Mesendoderm (in vitro differentiated cells): ENCODE measurements at regions not wholly inside any gene's neighbourhood (a gene's known extent, or its start where the extent isn't known, plus 50 kb on each side); places are given as distances from the start of the nearest gene placed in this dataset.
A peak's percentile ranks its signal among the peaks of the same experiment; 100 is the strongest.
"Not testable (repeated sequence)": the region's sequence is repeated elsewhere in the genome, so short reads cannot be mapped to it uniquely, and the experiment has no call there.

Experiments
- DNase-seq: peaks from one replicate; pipeline ENCODE4 v3.0.0; 2013
- H2AK5ac ChIP-seq: 2 replicates; pipeline ENCODE4 v1.6.1; 2013; ENCODE audit warnings: low read length, inconsistent platforms
- H2BK120ac ChIP-seq: 2 replicates; pipeline ENCODE4 v1.6.1; 2013; ENCODE audit warnings: low read depth, mild to moderate bottlenecking, low read length, moderate library complexity, mixed read lengths
- H2BK15ac ChIP-seq: replicated peaks from 2 replicates; pipeline ENCODE4 v1.6.1; 2013; ENCODE audit warnings: low read depth, mild to moderate bottlenecking, moderate library complexity
- H2BK5ac ChIP-seq: 2 replicates; pipeline ENCODE4 v1.6.1; 2013; ENCODE audit warnings: low read length, inconsistent platforms
- H3K18ac ChIP-seq: 2 replicates; pipeline ENCODE4 v1.6.1; 2013; ENCODE audit warnings: mild to moderate bottlenecking, low read length, mixed read lengths
- H3K23ac ChIP-seq: one replicate; pipeline ENCODE4 v1.6.1; 2013; ENCODE audit warnings: low read length
- H3K27ac ChIP-seq: 2 replicates; pipeline ENCODE4 v1.5.1; 2013; ENCODE audit warnings: low read depth, mild to moderate bottlenecking, inconsistent platforms, low read length, moderate library complexity
- H3K27me3 ChIP-seq: 2 replicates; pipeline ENCODE4 v1.6.1; 2013; ENCODE audit warnings: low read length, control low read depth, mild to moderate bottlenecking, inconsistent platforms; ENCODE audit not compliant: insufficient read depth, poor library complexity
- H3K36me3 ChIP-seq: 2 replicates; pipeline ENCODE4 v1.6.1; 2013; ENCODE audit warnings: low read length, inconsistent platforms; ENCODE audit not compliant: control insufficient read depth, insufficient read depth
- H3K4ac ChIP-seq: one replicate; pipeline ENCODE4 v1.6.1; 2013; ENCODE audit warnings: low read depth, mild to moderate bottlenecking, low read length, moderate library complexity
- H3K4me1 ChIP-seq: 2 replicates; pipeline ENCODE4 v1.6.1; 2013; ENCODE audit warnings: low read depth, low read length, inconsistent platforms; ENCODE audit not compliant: control insufficient read depth
- H3K4me2 ChIP-seq: 2 replicates; pipeline ENCODE4 v1.6.1; 2013; ENCODE audit warnings: low read length
- H3K4me3 ChIP-seq: 2 replicates; pipeline ENCODE4 v1.5.1; 2013; ENCODE audit warnings: mild to moderate bottlenecking, low read length
- H3K56ac ChIP-seq: one replicate; pipeline ENCODE4 v1.6.1; 2013; ENCODE audit warnings: low read length
- H3K79me1 ChIP-seq: 2 replicates; pipeline ENCODE4 v1.6.1; 2013; ENCODE audit warnings: low read length, inconsistent platforms
- H3K79me2 ChIP-seq: 2 replicates; pipeline ENCODE4 v1.6.1; 2013; ENCODE audit warnings: mild to moderate bottlenecking, low read length; ENCODE audit not compliant: control insufficient read depth, insufficient read depth
- H3K9ac ChIP-seq: 2 replicates; pipeline ENCODE4 v1.6.1; 2013; ENCODE audit warnings: low read length, inconsistent platforms
- H4K5ac ChIP-seq: one replicate; pipeline ENCODE4 v1.6.1; 2013; ENCODE audit warnings: low read length
- H4K8ac ChIP-seq: one replicate; pipeline ENCODE4 v1.6.1; 2013; ENCODE audit warnings: low read depth, mild to moderate bottlenecking, control low read depth, low read length, moderate library complexity
- WGBS: extraction: QIAGEN DNeasy Blood & Tissue Kit; methylation state at CpG from one replicate; pipeline ENCODE4 v1.1.7; 2013; ENCODE audit warnings: low lambda C conversion rate, missing lambda C conversion rate; ENCODE audit not compliant: insufficient coverage; ENCODE audit errors: extremely low coverage; 5-methylcytosine and 5-hydroxymethylcytosine counted together

GRCh38 chr6:67102743-67103142, 1395.7 kb upstream of the EYS start:
- no peak overlapping the region for H3K9ac ChIP-seq
- no CpG with 5 or more reads among the region's 1 CpG for WGBS
- no peak overlapping the region for H4K5ac ChIP-seq
- H3K36me3 ChIP-seq = no peaks in the 10 kb centered on the region
- H3K18ac ChIP-seq = no peak overlapping the region
- H3K79me2 ChIP-seq = no peaks in the 10 kb centered on the region
- no peak overlapping the region for H2AK5ac ChIP-seq
- no peak overlapping the region for H2BK15ac ChIP-seq
- H3K23ac ChIP-seq = no peak overlapping the region
- H3K27me3 ChIP-seq = no peaks in the 10 kb centered on the region
- H3K79me1 ChIP-seq = no peaks in the 10 kb centered on the region
- H2BK120ac ChIP-seq = no peak overlapping the region
- DNase-seq = no peak
- H4K8ac ChIP-seq = no peak overlapping the region
- H3K4ac ChIP-seq = no peak overlapping the region
- no peak overlapping the region for H3K27ac ChIP-seq
- no peak overlapping the region for H3K4me3 ChIP-seq
- no peak overlapping the region for H2BK5ac ChIP-seq
- no peak overlapping the region for H3K4me2 ChIP-seq
- no peak overlapping the region for H3K56ac ChIP-seq
- H3K4me1 ChIP-seq = no peaks in the 10 kb centered on the region

GRCh38 chr6:67095618-67096226, 1388.7 kb upstream of the EYS start:
- no CpG with 5 or more reads among the region's 11 CpGs for WGBS

GRCh38 chr6:67094431-67094946, 1387.5 kb upstream of the EYS start:
- no peak overlapping the region for H2BK120ac ChIP-seq
- no peak overlapping the region for H3K4me3 ChIP-seq
- no peak overlapping the region for H2AK5ac ChIP-seq
- no peaks in the 10 kb centered on the region for H3K36me3 ChIP-seq
- H3K9ac ChIP-seq = no peak overlapping the region
- H3K4ac ChIP-seq = no peak overlapping the region
- no peak overlapping the region for H3K4me2 ChIP-seq
- H4K5ac ChIP-seq = no peak overlapping the region
- no peak overlapping the region for H3K27ac ChIP-seq
- H4K8ac ChIP-seq = no peak overlapping the region
- 100% methylated on average over 1 of the region's 3 CpGs for WGBS
- H3K56ac ChIP-seq = no peak overlapping the region
- no peaks in the 10 kb centered on the region for H3K79me1 ChIP-seq
- H3K27me3 ChIP-seq = no peaks in the 10 kb centered on the region
- no peaks in the 10 kb centered on the region for H3K4me1 ChIP-seq
- DNase-seq = no peak
- H3K23ac ChIP-seq = no peak overlapping the region
- H3K79me2 ChIP-seq = no peaks in the 10 kb centered on the region
- H2BK15ac ChIP-seq = no peak overlapping the region
- H3K18ac ChIP-seq = no peak overlapping the region
- no peak overlapping the region for H2BK5ac ChIP-seq

More at GRCh38 chr6:67095618-67096226, 1388.7 kb upstream of the EYS start:
- not testable (repeated sequence) for H3K4me1 ChIP-seq, H3K23ac ChIP-seq, H3K4me2 ChIP-seq, H3K27me3 ChIP-seq, H2BK120ac ChIP-seq, H4K8ac ChIP-seq, H3K18ac ChIP-seq, H2AK5ac ChIP-seq, DNase-seq, H3K79me1 ChIP-seq, H3K27ac ChIP-seq, H4K5ac ChIP-seq, H3K4me3 ChIP-seq, H3K36me3 ChIP-seq, H2BK5ac ChIP-seq, H3K56ac ChIP-seq, H3K79me2 ChIP-seq, H2BK15ac ChIP-seq, H3K9ac ChIP-seq, H3K4ac ChIP-seq

GRCh38 chr6:67073938-67074337, 1366.9 kb upstream of the EYS start:
- Histone ChIP-seq H2AK5ac (no peak overlapping the region), H3K27ac (no peak overlapping the region), H3K4me3 (no peak overlapping the region), H2BK120ac (no peak overlapping the region), H3K4me1 (no peaks in the 10 kb centered on the region), H4K5ac (no peak overlapping the region), H2BK15ac (no peak overlapping the region), H3K23ac (no peak overlapping the region), H3K18ac (no peak overlapping the region), H4K8ac (no peak overlapping the region), H3K9ac (no peak overlapping the region), H3K36me3 (no peaks in the 10 kb centered on the region), H3K79me1 (no peaks in the 10 kb centered on the region), H3K4ac (no peak overlapping the region), H2BK5ac (no peak overlapping the region), H3K79me2 (no peaks in the 10 kb centered on the region), H3K27me3 (no peaks in the 10 kb centered on the region), H3K56ac (no peak overlapping the region), H3K4me2 (no peak overlapping the region)
- WGBS = no CpG with 5 or more reads among the region's 3 CpGs
- no peak for DNase-seq

GRCh38 chr6:67068781-67069180, 1361.8 kb upstream of the EYS start:
- WGBS = no CpG with 5 or more reads among the region's 2 CpGs
- Histone ChIP-seq H3K18ac (no peak overlapping the region), H3K27me3 (no peaks in the 10 kb centered on the region)

GRCh38 chr6:67064323-67064722, 1357.3 kb upstream of the EYS start:
- Histone ChIP-seq H4K8ac (no peak overlapping the region), H3K79me2 (no peaks in the 10 kb centered on the region), H3K23ac (no peak overlapping the region), H3K4ac (no peak overlapping the region), H3K9ac (no peak overlapping the region), H2BK15ac (no peak overlapping the region), H3K36me3 (no peaks in the 10 kb centered on the region), H3K79me1 (no peaks in the 10 kb centered on the region), H4K5ac (no peak overlapping the region), H2BK120ac (no peak overlapping the region), H3K4me1 (no peaks in the 10 kb centered on the region), H3K4me2 (no peak overlapping the region), H3K56ac (no peak overlapping the region), H3K4me3 (no peak overlapping the region), H2BK5ac (no peak overlapping the region), H3K27ac (no peak overlapping the region), H3K27me3 (no peaks in the 10 kb centered on the region), H3K18ac (no peak overlapping the region), H2AK5ac (no peak overlapping the region)
- WGBS = no CpG with 5 or more reads among the region's 1 CpG
- no peak for DNase-seq

More at GRCh38 chr6:67068781-67069180, 1361.8 kb upstream of the EYS start:
- H3K23ac ChIP-seq = no peak overlapping the region
- H3K36me3 ChIP-seq = no peaks in the 10 kb centered on the region
- H2BK15ac ChIP-seq = no peak overlapping the region
- no peaks in the 10 kb centered on the region for H3K79me1 ChIP-seq
- no peak overlapping the region for H3K27ac ChIP-seq
- no peak overlapping the region for H3K4me2 ChIP-seq
- no peak overlapping the region for H2BK120ac ChIP-seq
- no peak overlapping the region for H3K4me3 ChIP-seq
- H3K9ac ChIP-seq = no peak overlapping the region
- H2AK5ac ChIP-seq = no peak overlapping the region
- H4K5ac ChIP-seq = no peak overlapping the region
- no peaks in the 10 kb centered on the region for H3K79me2 ChIP-seq
- no peak overlapping the region for H4K8ac ChIP-seq
- no peaks in the 10 kb centered on the region for H3K4me1 ChIP-seq
- H2BK5ac ChIP-seq = no peak overlapping the region
- peak; percentile 30 for DNase-seq
- H3K56ac ChIP-seq = no peak overlapping the region
- H3K4ac ChIP-seq = no peak overlapping the region
